Tibial artery (tissue), 4 donors: ENCODE measurements at regions not wholly inside any gene's neighbourhood (a gene's known extent, or its start where the extent isn't known, plus 50 kb on each side); places are given as distances from the start of the nearest gene placed in this dataset.

Source experiments
- DNase-seq, 2 donors: peaks; one replicate each; pipeline ENCODE4 v3.0.0-alpha.2; 2019
- H3K27ac ChIP-seq, 2 donors: fragments of 200-600 bp; sonication (generic) in 1 of 2; 1 replicate in 1 of 2; 2 replicates in 1 of 2; pipeline ENCODE4 v1.5.1; 2018 to 2019; ENCODE audit warnings: mild to moderate bottlenecking in 1 of 2
- H3K27me3 ChIP-seq, 2 donors: fragments of 200-600 bp; sonication (generic) in 1 of 2; one replicate each; pipeline versions ENCODE4 v1.5.1 to v1.6.0; 2016 to 2019
- H3K36me3 ChIP-seq, 3 donors: fragments of 200-600 bp; sonication (generic) in 2 of 3; one replicate each; pipeline ENCODE4 v1.5.1; 2016 to 2019; ENCODE audit warnings: mild to moderate bottlenecking in 2 of 3
- H3K4me1 ChIP-seq, 4 donors: fragments of 200-600 bp; sonication (generic) in 2 of 4; 1 replicate in 3 of 4; 2 replicates in 1 of 4; pipeline ENCODE4 v1.5.1; 2016 to 2019
- H3K4me3 ChIP-seq, 2 donors: fragments of 200-600 bp; sonication (generic) in 1 of 2; 1 replicate in 1 of 2; 2 replicates in 1 of 2; pipeline ENCODE4 v1.5.1; 2018 to 2019; ENCODE audit warnings: mild to moderate bottlenecking in 2 of 2
- H3K9me3 ChIP-seq, 3 donors: fragments of 200-600 bp; sonication (generic) in 1 of 3; one replicate each; pipeline ENCODE4 v1.5.1; 2016 to 2019
- intact Hi-C: fragments of 100-400 bp; cut with DNase I; formaldehyde crosslinking; loops from one replicate; pipeline ENCODE4 v1.15.0; 2023; ENCODE audit warnings: low total_unique reads
- TF ChIP-seq, protein P1 (sequence below), 2 experiments: fragments of 200-600 bp in 1 of 2; fragments of 450-650 bp in 1 of 2; IDR thresholded peaks; one replicate each; pipeline ENCODE4 v1.5.1; 2017 to 2019; ENCODE audit warnings: antibody characterized with exemption in 2 of 2, mild to moderate bottlenecking in 1 of 2, moderate library complexity in 1 of 2

DNA sequence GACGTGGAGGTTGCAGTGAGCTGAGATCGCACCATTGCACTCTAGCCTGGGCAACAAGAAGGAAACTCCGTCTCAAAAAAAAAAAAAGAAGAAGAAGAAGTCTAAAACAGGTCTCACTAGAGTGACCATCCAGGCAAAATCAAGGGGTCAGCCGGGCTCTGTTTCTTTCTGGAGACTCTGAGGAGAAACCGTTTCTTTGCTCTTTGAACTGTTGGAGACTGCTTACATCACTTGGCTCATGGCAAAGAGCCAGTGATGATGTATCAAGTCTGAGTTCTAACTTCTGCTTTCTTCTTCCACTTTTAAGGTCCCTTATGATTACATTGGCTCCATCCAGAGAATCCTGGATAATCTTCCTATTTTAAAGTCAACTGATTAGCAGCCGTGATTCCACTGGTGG lies 306.8 kb downstream of the WDR11 start:
- Histone ChIP-seq H3K27ac (no peak overlapping the region), H3K9me3 (no peaks in the 10 kb centered on the region), H3K4me1 (peaks cover 0 to 6% (median 0%) of the 10 kb centered on the region in 4 donors), H3K36me3 (no peaks in the 10 kb centered on the region), H3K27me3 (no peaks in the 10 kb centered on the region), H3K4me3 (no peak overlapping the region)
- peak; percentile 43 to 73 for DNase-seq
- intact Hi-C loops: no loop called here
- TF ChIP-seq, protein P1, sequence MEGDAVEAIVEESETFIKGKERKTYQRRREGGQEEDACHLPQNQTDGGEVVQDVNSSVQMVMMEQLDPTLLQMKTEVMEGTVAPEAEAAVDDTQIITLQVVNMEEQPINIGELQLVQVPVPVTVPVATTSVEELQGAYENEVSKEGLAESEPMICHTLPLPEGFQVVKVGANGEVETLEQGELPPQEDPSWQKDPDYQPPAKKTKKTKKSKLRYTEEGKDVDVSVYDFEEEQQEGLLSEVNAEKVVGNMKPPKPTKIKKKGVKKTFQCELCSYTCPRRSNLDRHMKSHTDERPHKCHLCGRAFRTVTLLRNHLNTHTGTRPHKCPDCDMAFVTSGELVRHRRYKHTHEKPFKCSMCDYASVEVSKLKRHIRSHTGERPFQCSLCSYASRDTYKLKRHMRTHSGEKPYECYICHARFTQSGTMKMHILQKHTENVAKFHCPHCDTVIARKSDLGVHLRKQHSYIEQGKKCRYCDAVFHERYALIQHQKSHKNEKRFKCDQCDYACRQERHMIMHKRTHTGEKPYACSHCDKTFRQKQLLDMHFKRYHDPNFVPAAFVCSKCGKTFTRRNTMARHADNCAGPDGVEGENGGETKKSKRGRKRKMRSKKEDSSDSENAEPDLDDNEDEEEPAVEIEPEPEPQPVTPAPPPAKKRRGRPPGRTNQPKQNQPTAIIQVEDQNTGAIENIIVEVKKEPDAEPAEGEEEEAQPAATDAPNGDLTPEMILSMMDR (IDR thresholded peaks at IDR 0.05): no peak

DNA sequence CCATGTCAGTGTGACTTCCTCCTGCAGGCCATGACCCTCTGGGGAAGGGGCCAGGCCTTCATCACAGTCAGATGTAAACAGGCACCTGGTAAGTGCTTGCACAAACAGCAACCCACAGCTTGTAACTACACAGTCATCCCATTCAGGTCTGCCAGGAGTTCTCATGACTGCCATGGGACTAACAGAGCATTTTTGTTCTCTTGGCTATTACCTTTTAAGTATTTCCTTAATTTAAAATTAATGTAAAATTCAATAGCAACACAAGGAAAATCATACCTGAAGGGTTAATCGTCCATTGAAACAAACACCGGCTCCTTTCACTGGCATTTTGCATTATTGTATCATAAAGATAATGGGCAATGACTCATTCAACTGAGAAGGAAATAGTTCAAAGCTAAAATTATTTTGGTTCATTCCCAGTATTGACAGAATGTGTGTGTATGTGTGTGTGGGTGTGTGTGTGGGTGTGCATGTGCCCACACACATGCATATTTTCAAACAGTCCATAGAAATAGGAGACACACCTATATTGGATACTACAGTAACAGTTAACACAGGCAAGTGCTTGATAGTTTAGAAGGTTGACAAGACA lies 307.9 kb downstream of the WDR11 start:
- no peak overlapping the region for H3K27ac ChIP-seq
- H3K36me3 ChIP-seq: no peaks in the 10 kb centered on the region
- DNase-seq: no peak
- H3K27me3 ChIP-seq: no peaks in the 10 kb centered on the region
- TF ChIP-seq, protein P1 (IDR thresholded peaks at IDR 0.05): no peak
- H3K4me3 ChIP-seq: no peak overlapping the region
- H3K4me1 ChIP-seq: peaks cover 0 to 6% (median 0%) of the 10 kb centered on the region in 4 donors
- H3K9me3 ChIP-seq: peaks cover 0 to 6% (median 0%) of the 10 kb centered on the region in 3 donors
- intact Hi-C loops: no loop called here

DNA sequence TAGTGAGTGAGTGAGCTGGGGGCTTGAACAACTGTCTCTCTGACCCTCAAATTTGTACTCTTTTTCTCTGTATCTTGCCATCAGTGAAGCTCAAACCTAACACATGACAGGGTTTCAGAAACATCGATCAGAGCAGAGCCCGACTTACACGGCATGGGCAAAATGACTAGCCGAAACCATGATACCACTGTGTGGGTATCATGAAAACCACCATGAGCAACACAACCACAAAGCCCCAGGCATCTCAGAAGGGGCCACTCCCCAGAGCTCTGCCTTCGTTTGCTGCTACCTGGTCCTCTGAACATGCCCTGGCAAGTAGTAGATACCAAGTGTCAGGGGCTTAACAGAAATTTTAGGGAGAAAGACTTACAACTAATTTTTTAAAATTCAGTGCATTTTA lies 308.5 kb downstream of the WDR11 start:
- H3K9me3 ChIP-seq: peaks cover 0 to 8% (median 0%) of the 10 kb centered on the region in 3 donors
- no peak for DNase-seq
- TF ChIP-seq, protein P1 (IDR thresholded peaks at IDR 0.05): no peak
- intact Hi-C loops: no loop called here
- H3K4me1 ChIP-seq: peaks cover 0 to 6% (median 0%) of the 10 kb centered on the region in 4 donors
- no peak overlapping the region for H3K4me3 ChIP-seq
- H3K27me3 ChIP-seq: no peaks in the 10 kb centered on the region
- H3K36me3 ChIP-seq: no peaks in the 10 kb centered on the region
- H3K27ac ChIP-seq: no peak overlapping the region

DNA sequence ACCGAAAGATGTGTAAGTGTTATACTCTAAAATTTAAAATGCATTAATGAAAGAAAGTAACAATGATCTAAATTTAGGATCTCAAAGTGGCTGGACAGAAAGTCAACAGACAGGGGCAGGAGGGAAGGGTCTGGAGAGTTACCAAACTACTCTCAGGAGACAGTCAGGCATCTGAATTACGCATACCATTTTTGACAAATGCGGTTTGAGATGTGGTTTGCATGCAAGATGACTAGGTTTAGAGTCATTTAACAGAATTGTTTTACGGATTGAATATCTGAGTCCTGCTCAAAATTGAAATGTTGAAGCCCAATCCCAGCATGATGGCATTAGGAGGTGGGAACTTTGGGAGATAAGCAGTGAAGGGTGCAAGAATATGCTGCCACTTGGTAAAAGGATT lies 314.1 kb downstream of the WDR11 start:
- TF ChIP-seq, protein P1 (IDR thresholded peaks at IDR 0.05): no peak
- DNase-seq: no peak
- intact Hi-C loops: no loop called here

DNA sequence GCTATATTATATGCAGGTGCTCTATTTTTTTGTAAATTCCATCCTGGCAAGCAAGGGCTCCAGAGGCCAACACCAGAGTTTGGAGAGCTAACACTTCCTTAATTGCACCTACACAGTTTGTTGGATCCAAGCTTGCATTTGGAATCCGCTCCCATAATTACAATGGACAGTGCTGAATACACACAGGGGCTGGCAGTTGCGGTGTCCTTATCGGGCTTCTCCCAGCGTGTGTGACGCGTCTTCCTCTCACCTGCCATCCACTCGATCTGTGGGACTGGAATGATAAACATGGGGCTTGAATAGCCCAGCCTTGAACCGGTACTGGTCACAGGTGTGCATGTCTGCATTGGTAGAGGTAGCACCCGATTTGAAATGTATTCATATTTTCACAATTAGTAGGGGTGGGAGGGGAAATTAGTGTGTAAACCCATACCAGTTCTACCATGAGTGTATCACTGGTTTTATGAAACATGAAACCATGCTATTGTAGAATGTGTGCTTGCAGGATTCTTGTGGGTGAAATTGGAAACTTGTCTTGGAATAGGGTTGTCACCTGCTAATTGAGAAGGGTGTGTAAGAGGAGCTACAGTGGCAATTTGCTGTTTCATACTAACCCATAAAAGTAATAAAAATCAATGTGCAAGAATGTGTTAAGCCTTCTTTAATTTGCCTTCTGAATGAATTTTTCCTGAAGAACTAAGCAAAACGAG lies 316.5 kb downstream of the WDR11 start:
- TF ChIP-seq, protein P1 (IDR thresholded peaks at IDR 0.05): no peak
- no peaks in the 10 kb centered on the region for H3K36me3 ChIP-seq
- peaks cover 0 to 8% (median 0%) of the 10 kb centered on the region in 3 donors for H3K9me3 ChIP-seq
- H3K27ac ChIP-seq: no peak overlapping the region
- intact Hi-C loops: no loop called here
- peaks cover 0 to 20% (median 0%) of the 10 kb centered on the region in 4 donors for H3K4me1 ChIP-seq
- H3K27me3 ChIP-seq: no peaks in the 10 kb centered on the region
- DNase-seq: no peak
- no peak overlapping the region for H3K4me3 ChIP-seq

More for the DNA sequence above, 314.1 kb downstream of the WDR11 start:
- H3K9me3 ChIP-seq: peaks cover 0 to 8% (median 0%) of the 10 kb centered on the region in 3 donors
- no peak overlapping the region for H3K27ac ChIP-seq
- H3K27me3 ChIP-seq: no peaks in the 10 kb centered on the region
- peaks cover 0 to 20% (median 0%) of the 10 kb centered on the region in 4 donors for H3K4me1 ChIP-seq
- no peaks in the 10 kb centered on the region for H3K36me3 ChIP-seq
- H3K4me3 ChIP-seq: no peak overlapping the region
